SJSA1 (cell line): ENCODE measurements at regions not wholly inside any gene's neighbourhood (a gene's known extent, or its start where the extent isn't known, plus 50 kb on each side); places are given as distances from the start of the nearest gene placed in this dataset.

Experiments used
- DNase-seq, 2 experiments: peaks; one replicate each; pipeline ENCODE4 v3.0.0-alpha.2; 2015 to 2020; ENCODE audit warnings: low spot score in 2 of 2, low read depth in 1 of 2
- H3K27ac ChIP-seq: fragments of 250-450 bp; sonication (Bioruptor Pico); 2 replicates; pipeline ENCODE4 v1.5.1; 2020; ENCODE audit warnings: mild to moderate bottlenecking, moderate library complexity
- H3K27me3 ChIP-seq: fragments of 250-450 bp; sonication (Bioruptor Pico); replicated peaks from 2 replicates; pipeline ENCODE4 v1.5.1; 2020; ENCODE audit warnings: mild to moderate bottlenecking, moderate library complexity
- H3K36me3 ChIP-seq: fragments of 250-450 bp; sonication (Bioruptor Pico); 2 replicates; pipeline ENCODE4 v1.5.1; 2020; ENCODE audit warnings: mild to moderate bottlenecking
- H3K4me1 ChIP-seq: fragments of 250-450 bp; sonication (Bioruptor Pico); replicated peaks from 2 replicates; pipeline ENCODE4 v1.6.1; 2021; ENCODE audit warnings: mild to moderate bottlenecking
- H3K4me3 ChIP-seq: fragments of 250-450 bp; sonication (Bioruptor Pico); 2 replicates; pipeline ENCODE4 v1.5.1; 2020; ENCODE audit warnings: mild to moderate bottlenecking
- H3K9me3 ChIP-seq: fragments of 250-450 bp; sonication (Bioruptor Pico); replicated peaks from 2 replicates; pipeline ENCODE4 v1.5.1; 2020; ENCODE audit warnings: mild to moderate bottlenecking

DNA sequence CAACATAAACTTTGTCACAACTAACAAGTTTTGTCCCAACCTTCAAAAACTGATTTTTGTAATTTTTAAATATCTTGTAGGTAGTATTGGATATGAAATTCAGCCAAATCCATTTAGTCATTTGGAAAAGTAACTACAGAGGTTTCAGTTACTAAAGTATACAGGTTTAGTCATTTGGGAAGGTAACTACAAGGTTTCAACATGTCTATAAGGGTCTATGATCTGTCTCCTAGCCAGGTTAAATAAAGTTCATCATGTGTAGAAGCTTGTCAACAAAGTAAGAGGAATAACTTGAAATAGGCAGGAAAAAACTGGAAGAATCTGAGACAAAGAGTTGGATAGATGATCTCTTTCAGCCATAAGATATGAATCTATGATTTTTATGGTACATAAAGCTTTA lies 229.8 kb downstream of the COL12A1 start:
- Histone ChIP-seq H3K27me3 (no peaks in the 10 kb centered on the region), H3K36me3 (no peaks in the 10 kb centered on the region), H3K4me3 (no peak overlapping the region), H3K9me3 (no peaks in the 10 kb centered on the region), H3K27ac (no peak overlapping the region), H3K4me1 (peaks cover 13% of the 10 kb centered on the region)
- no peak for DNase-seq

DNA sequence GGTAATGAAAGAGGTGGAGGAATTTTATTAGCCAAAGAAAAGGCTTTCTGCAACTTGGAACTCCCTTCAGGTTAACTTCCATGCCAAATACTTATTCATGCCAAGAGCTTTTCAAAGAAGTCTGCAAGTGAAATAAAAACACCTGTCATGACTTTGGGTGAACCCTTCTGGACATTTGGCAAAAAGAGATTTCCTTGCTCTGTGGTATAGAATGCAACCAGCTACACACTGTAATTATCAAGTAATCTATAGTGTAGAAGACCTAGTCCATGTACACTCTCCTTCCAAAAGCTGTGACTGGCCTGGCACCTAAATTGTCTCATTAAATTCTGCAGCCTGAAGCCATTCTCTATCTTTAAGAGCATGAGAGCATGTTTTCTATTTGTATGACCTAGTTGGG lies 232.3 kb downstream of the COL12A1 start:
- Histone ChIP-seq H3K4me1 (peaks cover 16% of the 10 kb centered on the region), H3K27ac (no peak overlapping the region), H3K27me3 (no peaks in the 10 kb centered on the region), H3K36me3 (no peaks in the 10 kb centered on the region), H3K4me3 (no peak overlapping the region), H3K9me3 (no peaks in the 10 kb centered on the region)
- no peak for DNase-seq

DNA sequence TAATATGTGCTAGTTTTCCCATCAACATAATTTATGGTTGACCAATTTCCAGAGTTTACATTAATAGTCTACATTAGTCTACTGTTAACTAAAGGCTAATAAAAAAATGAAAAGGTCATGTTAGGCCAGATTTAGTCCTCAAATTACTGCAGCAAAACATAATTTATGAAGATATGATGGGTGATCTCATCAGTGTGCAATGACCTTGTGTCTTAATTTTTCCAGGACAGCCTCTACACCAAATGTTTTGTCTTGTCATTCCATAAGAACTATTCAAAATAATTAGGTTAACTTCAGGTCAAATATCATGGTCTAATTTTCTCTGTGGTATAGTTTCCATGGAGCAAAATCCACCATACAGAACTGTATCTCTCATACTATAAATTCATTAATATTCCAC lies 234.2 kb downstream of the COL12A1 start:
- Histone ChIP-seq H3K9me3 (no peaks in the 10 kb centered on the region), H3K4me1 (peaks cover 6% of the 10 kb centered on the region; the same call in 1 of the 2 replicates), H3K27ac (no peak overlapping the region), H3K27me3 (no peaks in the 10 kb centered on the region), H3K4me3 (no peak overlapping the region), H3K36me3 (no peaks in the 10 kb centered on the region)
- DNase-seq: no peak

DNA sequence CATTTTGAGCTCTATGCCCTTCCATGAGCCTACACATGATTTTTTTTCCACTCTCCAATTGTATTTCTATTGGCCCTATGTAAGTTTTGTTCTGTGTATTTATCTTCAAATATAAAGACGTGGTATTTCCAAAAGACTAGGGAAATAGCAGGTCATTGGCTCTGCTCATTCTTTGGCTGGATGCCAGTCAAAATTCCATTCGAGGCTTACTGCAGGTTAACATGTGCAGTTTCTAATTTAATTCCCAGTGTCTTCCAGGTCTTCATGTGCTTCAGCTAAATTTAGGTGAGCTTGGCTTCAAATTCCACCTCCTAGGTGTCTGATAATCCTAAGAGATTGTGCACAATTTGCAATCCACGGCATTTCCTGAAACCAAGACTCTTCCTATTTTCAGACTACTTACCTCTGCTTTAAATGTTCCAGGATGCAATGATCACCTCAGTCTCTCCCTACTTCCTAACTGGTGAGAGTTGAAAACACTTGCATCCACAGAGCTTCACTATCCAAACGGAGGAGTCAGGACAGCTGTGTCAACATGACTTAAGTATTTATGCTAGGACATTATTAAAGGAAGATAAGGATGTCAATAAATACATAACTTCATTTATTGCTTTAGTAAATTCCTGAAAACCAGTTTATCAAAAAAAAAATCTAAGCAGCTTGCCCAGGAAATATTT lies 236.1 kb downstream of the COL12A1 start:
- Histone ChIP-seq H3K27ac (no peak overlapping the region), H3K4me3 (no peak overlapping the region), H3K4me1 (0 out of 2 replicates have a peak, but pooled peaks cover 9% of the 10 kb centered on the region), H3K27me3 (no peaks in the 10 kb centered on the region), H3K9me3 (no peaks in the 10 kb centered on the region), H3K36me3 (no peaks in the 10 kb centered on the region)
- DNase-seq: no peak

DNA sequence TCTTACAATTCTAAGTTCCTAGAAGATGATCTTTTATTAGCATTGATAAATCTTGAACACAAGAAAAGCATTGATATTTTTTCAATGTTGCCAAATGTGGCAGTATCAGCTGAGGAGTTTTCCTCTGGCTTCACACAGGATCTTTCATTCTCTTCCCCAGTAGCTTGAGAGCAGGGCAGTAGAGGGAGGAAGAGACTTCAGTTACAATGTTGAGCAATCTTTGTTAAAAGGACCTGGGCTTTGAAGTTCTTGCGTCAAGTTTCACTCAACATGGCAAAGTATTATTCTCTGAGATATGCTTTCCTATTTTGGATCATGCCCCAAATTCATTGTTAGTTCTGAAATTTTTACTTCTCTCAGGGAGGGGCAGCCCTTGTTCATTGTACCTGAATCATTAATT lies 238.0 kb downstream of the COL12A1 start:
- Histone ChIP-seq H3K9me3 (no peaks in the 10 kb centered on the region), H3K4me3 (no peak overlapping the region), H3K27me3 (no peaks in the 10 kb centered on the region), H3K4me1 (0 out of 2 replicates have a peak, but pooled peaks cover 9% of the 10 kb centered on the region), H3K36me3 (no peaks in the 10 kb centered on the region), H3K27ac (no peak overlapping the region)
- DNase-seq: no peak

DNA sequence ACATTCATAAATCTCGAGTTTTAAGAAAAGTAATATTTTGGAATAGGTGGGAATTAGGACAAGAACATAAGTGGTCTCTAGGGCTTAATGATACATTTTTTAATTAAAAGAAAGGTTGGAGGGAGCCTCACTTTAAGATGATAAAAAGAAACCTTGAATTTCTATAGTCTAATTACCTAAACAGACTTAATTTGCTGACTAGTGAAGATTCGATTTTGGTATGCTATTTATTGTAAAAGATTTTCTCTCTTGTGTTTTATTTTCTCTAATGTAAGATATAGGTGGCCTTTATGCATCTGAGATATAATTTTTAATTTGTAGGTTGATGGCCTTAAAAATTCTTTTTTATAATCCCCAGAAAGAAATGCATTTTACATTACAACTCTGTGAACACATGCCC lies 239.1 kb downstream of the COL12A1 start:
- H3K36me3 ChIP-seq: no peaks in the 10 kb centered on the region
- no peaks in the 10 kb centered on the region for H3K9me3 ChIP-seq
- H3K27ac ChIP-seq: no peak overlapping the region
- no peak for DNase-seq
- H3K27me3 ChIP-seq: no peaks in the 10 kb centered on the region
- H3K4me3 ChIP-seq: no peak overlapping the region
- H3K4me1 ChIP-seq: 0 out of 2 replicates have a peak, but pooled peaks cover 9% of the 10 kb centered on the region

DNA sequence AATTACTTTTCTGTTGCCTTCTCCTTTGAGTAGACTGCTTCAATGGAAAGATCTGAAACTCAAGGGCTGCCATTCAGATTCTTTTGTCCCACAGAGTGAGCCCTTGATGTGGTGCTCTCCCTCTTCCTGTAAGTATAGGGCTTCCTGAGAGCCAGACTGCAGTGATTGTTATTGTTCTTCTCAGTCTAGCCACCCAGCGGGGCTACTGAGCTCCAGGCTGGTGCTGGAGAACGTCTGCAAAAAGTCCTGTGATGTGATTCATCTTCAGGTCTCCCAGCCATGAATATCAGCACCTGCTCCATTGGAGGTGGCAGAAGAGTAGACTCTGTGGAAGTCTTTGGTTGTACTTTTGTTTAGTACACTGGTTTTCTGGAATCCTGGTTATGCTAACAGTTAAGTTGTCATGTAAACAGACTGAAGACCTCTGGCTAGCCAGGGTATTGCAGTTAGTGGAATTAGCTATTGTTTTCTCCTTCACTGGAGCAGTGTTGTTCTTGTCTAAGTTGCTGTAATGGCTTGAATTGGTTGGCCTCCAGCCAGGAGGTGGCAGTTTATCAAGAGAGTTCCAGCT lies 240.9 kb downstream of the COL12A1 start:
- no peaks in the 10 kb centered on the region for H3K27me3 ChIP-seq
- H3K4me1 ChIP-seq: 0 out of 2 replicates have a peak, but pooled peaks cover 9% of the 10 kb centered on the region
- no peak overlapping the region for H3K27ac ChIP-seq
- DNase-seq: peak in 1 of 2 experiments; percentile 48
- no peak overlapping the region for H3K4me3 ChIP-seq
- no peaks in the 10 kb centered on the region for H3K9me3 ChIP-seq
- H3K36me3 ChIP-seq: no peaks in the 10 kb centered on the region

DNA sequence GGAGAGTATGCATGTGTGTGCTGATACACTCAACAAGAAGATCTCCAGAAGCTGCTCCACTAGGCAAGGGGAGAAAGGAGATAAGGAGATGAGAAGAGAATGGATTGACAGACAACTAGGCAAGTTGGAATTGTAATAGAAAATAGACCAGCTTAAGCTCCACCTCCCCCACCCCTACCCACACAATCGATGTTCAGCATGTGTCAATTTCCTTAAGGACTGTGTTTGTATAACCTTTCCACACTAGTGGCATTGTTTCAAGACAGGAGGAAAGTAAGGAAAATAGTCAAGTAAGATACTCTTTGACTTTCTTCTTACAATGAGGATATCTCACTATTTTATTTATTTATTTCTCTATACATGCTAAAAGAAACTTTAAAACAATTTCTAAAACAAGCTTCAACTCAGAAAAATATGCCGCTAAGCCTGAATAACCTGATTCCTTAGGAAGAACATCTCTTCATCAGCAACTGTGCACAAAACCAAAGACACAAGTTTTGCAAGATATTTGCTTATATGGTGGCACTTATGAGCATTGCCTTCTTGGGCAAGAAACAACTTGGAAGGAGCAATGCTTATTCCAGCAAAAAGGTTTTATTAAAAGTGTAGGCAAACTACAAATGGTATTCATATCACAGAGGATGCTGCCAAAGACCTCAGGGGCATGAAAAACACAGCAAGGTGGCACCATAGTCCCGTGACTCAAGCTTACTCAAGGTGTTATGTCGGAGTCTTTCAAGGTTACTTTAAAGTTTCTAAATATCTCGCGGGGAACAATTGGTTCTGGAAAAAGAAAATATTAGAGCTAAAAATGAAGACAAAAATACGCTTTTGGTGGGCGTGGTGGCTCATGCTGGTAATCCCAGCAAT lies 249.1 kb downstream of the COL12A1 start:
- Histone ChIP-seq H3K36me3 (no peaks in the 10 kb centered on the region), H3K4me1 (no peaks in the 10 kb centered on the region), H3K27me3 (no peaks in the 10 kb centered on the region), H3K27ac (no peak overlapping the region), H3K9me3 (no peaks in the 10 kb centered on the region), H3K4me3 (no peak overlapping the region)
- no peak for DNase-seq

DNA sequence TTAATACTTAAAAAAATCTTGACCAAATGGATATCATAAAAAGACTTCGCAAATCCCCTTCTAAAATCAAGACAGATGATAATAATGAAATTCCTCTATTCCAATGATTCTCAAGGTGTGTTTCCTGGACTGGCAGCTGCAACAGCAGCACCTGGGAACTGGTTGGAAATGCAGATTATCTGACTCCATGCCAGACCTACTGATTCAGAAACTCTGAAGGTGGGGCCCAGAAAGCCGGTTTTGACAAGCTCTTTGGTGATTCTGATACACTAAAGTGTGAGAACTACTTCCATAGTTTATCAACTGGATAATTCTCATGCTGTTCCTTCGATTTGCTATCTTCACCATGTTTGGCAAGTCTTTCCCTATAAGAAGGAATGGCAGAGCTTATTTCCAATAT lies 252.1 kb downstream of the COL12A1 start:
- DNase-seq: no peak
- Histone ChIP-seq H3K4me3 (no peak overlapping the region), H3K27ac (no peak overlapping the region), H3K4me1 (no peaks in the 10 kb centered on the region), H3K27me3 (no peaks in the 10 kb centered on the region), H3K9me3 (no peaks in the 10 kb centered on the region), H3K36me3 (no peaks in the 10 kb centered on the region)

DNA sequence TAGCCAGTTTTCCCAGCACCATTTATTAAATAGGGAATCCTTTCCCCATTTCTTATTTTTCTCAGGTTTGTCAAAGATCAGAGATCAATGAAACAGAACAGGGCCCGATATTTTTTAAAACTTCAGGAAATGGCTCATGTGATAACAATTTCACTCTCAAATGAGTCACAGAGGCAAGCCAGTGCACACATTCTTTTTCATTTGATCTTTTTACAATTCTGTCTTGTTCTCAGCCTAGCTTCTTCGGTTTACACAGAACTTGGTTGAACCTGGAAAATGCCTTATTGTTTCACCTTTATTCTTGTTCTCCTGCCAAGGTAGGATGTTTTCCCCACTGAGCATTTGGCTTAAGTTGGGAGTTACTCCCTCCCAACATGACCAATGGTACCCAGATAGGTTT lies 258.9 kb downstream of the COL12A1 start:
- no peaks in the 10 kb centered on the region for H3K9me3 ChIP-seq
- H3K36me3 ChIP-seq: no peaks in the 10 kb centered on the region
- peaks cover 13% of the 10 kb centered on the region for H3K4me1 ChIP-seq
- H3K27ac ChIP-seq: peak overlapping the region; percentile 69
- DNase-seq: peak in 1 of 2 experiments; percentile 31
- 0 out of 2 replicates have a peak, but pooled peaks cover 3% of the 10 kb centered on the region for H3K27me3 ChIP-seq
- H3K4me3 ChIP-seq: no peak overlapping the region

DNA sequence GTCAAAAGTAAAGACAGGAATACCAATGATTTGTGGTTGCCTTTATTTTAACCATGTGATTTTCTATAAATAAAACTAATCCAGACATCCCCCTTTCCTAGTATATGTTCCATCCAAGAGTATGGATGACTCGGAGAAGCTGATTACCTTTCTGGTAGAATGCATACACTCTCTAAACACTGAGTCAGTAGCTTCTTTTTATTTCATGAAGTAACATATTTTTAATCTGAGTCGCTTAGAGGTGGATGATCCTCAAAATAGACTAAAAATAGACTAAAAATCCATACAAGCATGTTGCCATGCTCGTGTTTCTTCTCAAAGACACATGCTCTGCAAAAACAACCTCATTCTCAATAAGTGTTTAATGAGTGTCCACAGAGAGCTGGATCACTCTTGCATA lies 263.7 kb downstream of the COL12A1 start:
- H3K27ac ChIP-seq: no peak overlapping the region
- no peaks in the 10 kb centered on the region for H3K36me3 ChIP-seq
- peaks cover 8% of the 10 kb centered on the region for H3K4me1 ChIP-seq
- H3K27me3 ChIP-seq: 0 out of 2 replicates have a peak, but pooled peaks cover 2% of the 10 kb centered on the region
- no peak overlapping the region for H3K4me3 ChIP-seq
- no peak for DNase-seq
- H3K9me3 ChIP-seq: no peaks in the 10 kb centered on the region

DNA sequence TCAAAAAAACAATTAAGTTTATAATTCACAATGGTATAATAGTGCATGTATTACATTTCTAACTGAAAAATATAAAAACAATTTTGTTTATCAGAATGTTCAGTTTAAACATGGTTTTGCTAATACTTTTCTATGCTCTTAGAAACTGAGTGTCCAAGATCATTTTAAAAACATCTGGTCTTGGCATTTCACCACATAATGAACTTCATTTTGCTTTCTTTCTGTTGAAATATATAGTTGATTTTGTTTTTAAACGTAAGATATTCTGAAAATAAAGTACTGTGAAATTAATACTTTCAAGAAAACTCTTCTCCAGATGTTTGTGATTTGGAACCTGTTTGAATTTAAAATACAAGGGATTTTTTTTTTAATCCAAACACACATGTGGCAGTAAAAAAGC lies 264.4 kb downstream of the COL12A1 start:
- Histone ChIP-seq H3K27ac (no peak overlapping the region), H3K36me3 (no peaks in the 10 kb centered on the region), H3K9me3 (no peaks in the 10 kb centered on the region), H3K4me3 (no peak overlapping the region), H3K27me3 (no peaks in the 10 kb centered on the region), H3K4me1 (peaks cover 10% of the 10 kb centered on the region)
- no peak for DNase-seq

DNA sequence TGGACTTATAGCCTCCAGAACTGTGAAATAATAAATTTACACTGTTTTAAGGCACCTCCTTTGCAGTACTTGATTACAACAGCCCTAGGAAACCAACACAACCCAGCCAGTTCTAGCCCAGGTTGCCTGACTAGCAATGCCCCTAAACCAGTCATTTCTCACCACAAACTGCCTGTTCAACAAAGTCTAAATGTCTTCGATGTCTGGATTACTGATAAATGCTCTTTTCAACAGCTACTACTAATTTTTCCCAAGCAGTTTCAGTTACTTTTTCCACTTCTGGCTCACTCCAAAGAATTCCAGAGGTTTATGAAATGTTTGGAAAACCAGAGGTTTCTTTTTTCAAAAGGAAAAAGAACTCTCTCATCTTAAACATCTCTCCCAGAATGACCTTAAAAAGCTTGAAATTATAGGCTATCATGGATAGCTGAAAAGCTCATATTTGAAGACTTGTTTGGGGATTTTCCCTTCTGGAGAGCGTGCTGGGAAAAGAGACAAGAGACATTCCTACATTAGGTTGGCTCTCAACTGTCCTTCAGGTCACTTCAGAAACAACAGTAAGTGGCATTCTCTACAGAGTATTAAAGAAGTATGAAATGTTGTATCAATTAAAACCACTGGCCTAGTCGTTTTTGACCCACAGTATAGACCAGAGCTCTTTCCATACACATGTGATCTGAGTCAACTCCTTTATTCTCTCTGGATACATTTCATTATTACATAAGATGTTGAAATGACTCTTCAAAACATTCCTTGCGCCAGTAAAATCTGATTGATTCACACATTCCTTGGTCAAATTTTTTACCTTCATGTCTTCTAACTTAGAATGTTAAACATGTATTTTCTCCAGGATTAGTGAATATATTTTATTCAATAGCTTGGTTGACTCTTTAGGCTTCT lies 265.9 kb downstream of the COL12A1 start:
- Histone ChIP-seq H3K27ac (no peak overlapping the region), H3K9me3 (no peaks in the 10 kb centered on the region), H3K4me3 (no peak overlapping the region), H3K4me1 (peaks cover 14% of the 10 kb centered on the region), H3K27me3 (no peaks in the 10 kb centered on the region), H3K36me3 (no peaks in the 10 kb centered on the region)
- DNase-seq: no peak
